Vagina (tissue), 2 donors: ENCODE measurements at regions not wholly inside any gene's neighbourhood (a gene's known extent, or its start where the extent isn't known, plus 50 kb on each side); places are given as distances from the start of the nearest gene placed in this dataset.

ENCODE experiments used
- POLR2A ChIP-seq, 2 donors: fragments of 450-650 bp; IDR thresholded peaks; one replicate each; pipeline ENCODE4 v1.6.1; 2017; ENCODE audit warnings: antibody characterized with exemption in 2 of 2, mild to moderate bottlenecking in 2 of 2, moderate library complexity in 2 of 2
- POLR2AphosphoS5 ChIP-seq, 2 donors: sonication (generic); formaldehyde crosslinking; IDR thresholded peaks; one replicate each; pipeline ENCODE4 v1.9.0; 2017; ENCODE audit warnings: antibody characterized with exemption in 2 of 2, mild to moderate bottlenecking in 2 of 2, low read depth in 1 of 2; ENCODE audit not compliant: insufficient read depth in 1 of 2
- TF ChIP-seq, protein P1 (sequence below), 3 experiments: fragments of 450-650 bp in 2 of 3; fragments of 200-600 bp in 1 of 3; sonication (generic) in 1 of 3; IDR thresholded peaks; one replicate each; pipeline ENCODE4 v1.5.1; 2017 to 2019; ENCODE audit warnings: antibody characterized with exemption in 3 of 3, mild to moderate bottlenecking in 2 of 3, moderate library complexity in 2 of 3

DNA sequence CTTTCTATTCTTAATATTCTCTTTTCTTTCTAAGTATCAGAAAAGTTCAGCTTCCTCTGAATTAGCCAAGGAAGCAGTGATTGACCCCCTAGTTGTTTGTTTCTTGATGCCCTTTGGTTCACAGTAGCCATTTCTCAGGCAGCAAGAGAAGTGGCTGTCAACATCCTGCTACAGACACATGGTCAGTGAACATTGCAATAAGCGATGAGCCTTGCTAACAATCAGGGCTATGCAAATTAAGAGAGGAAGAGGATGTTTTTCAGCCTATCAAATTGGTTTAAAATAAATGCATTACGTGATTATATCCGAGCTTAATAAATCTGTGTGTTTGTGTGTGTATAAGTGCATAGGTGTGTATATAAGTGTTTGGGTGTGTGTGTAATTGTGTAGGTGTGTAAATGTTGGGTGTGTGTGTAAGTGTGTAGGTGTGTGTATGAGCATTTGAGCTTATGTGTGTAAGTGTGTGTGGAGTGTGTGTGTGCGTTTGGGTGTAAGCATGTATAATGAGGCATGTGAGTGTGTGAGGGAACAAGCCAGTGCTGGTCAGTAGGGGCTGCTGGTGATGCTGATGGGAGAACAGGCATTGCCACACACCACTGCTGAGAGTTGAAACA is 78.1 kb upstream of the XCR1 start:
- TF ChIP-seq, protein P1, sequence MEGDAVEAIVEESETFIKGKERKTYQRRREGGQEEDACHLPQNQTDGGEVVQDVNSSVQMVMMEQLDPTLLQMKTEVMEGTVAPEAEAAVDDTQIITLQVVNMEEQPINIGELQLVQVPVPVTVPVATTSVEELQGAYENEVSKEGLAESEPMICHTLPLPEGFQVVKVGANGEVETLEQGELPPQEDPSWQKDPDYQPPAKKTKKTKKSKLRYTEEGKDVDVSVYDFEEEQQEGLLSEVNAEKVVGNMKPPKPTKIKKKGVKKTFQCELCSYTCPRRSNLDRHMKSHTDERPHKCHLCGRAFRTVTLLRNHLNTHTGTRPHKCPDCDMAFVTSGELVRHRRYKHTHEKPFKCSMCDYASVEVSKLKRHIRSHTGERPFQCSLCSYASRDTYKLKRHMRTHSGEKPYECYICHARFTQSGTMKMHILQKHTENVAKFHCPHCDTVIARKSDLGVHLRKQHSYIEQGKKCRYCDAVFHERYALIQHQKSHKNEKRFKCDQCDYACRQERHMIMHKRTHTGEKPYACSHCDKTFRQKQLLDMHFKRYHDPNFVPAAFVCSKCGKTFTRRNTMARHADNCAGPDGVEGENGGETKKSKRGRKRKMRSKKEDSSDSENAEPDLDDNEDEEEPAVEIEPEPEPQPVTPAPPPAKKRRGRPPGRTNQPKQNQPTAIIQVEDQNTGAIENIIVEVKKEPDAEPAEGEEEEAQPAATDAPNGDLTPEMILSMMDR (IDR thresholded peaks at IDR 0.05): no peak
- no peak for TF ChIP-seq POLR2A (IDR thresholded peaks at IDR 0.05)
- TF ChIP-seq POLR2AphosphoS5 (IDR thresholded peaks at IDR 0.05; ENCODE audit: insufficient read depth in 1 of 2, low read depth in 1 of 2): no peak
